Epithelial cell of proximal tubule (primary cell): ENCODE measurements at regions not wholly inside any gene's neighbourhood (a gene's known extent, or its start where the extent isn't known, plus 50 kb on each side); places are given as distances from the start of the nearest gene placed in this dataset.

ENCODE experiments used
- DNase-seq: peaks from one replicate; pipeline ENCODE4 v3.0.0-alpha.2; 2011; ENCODE audit warnings: low read depth
- H3K4me3 ChIP-seq: 2 replicates; pipeline ENCODE4 v1.5.1; 2011; ENCODE audit warnings: low read depth, mild to moderate bottlenecking, low read length
- CTCF ChIP-seq: conservative IDR thresholded peaks from 2 replicates; pipeline ENCODE4 v1.5.1; 2012; ENCODE audit warnings: low read depth, mild to moderate bottlenecking, low read length

GRCh38 chr9:110106661-110107060 lies 101.3 kb downstream of the C9orf152 start:
- H3K4me3 ChIP-seq = no peak overlapping the region
- TF ChIP-seq CTCF = no peak
- DNase-seq = no peak

GRCh38 chr9:110109333-110110092 lies 98.4 kb downstream of the C9orf152 start:
- DNase-seq = no peak
- TF ChIP-seq CTCF = no peak
- no peak overlapping the region for H3K4me3 ChIP-seq

- DNase-seq = no peak
- H3K4me3 ChIP-seq = no peak overlapping the region
- no peak for TF ChIP-seq CTCF
Measured at GRCh38 chr9:110110154-110110553, 97.8 kb downstream of the C9orf152 start.

- no peak overlapping the region for H3K4me3 ChIP-seq
- no peak for TF ChIP-seq CTCF
- DNase-seq = no peak
Measured at GRCh38 chr9:110111868-110112267, 96.1 kb downstream of the C9orf152 start.

GRCh38 chr9:110112792-110113191 lies 95.2 kb downstream of the C9orf152 start:
- TF ChIP-seq CTCF = no peak
- no peak for DNase-seq
- no peak overlapping the region for H3K4me3 ChIP-seq

GRCh38 chr9:110114086-110114858 lies 93.7 kb downstream of the C9orf152 start:
- no peak for TF ChIP-seq CTCF
- no peak for DNase-seq
- no peak overlapping the region for H3K4me3 ChIP-seq
